DMS 273 (cell line): ENCODE measurements at regions not wholly inside any gene's neighbourhood (a gene's known extent, or its start where the extent isn't known, plus 50 kb on each side); places are given as distances from the start of the nearest gene placed in this dataset.
A peak's percentile ranks its signal among the peaks of the same experiment; 100 is the strongest.
"Not testable (repeated sequence)": the region's sequence is repeated elsewhere in the genome, so short reads cannot be mapped to it uniquely, and the experiment has no call there.

Experiments
- DNase-seq: peaks from one replicate; lab custom pipeline; 2025; ENCODE audit not compliant: unreplicated experiment; lab: John Stamatoyannopoulos, UW

GRCh38 chr5:168110870-168111832 lies 180.3 kb upstream of the WWC1 start:
- no peak for DNase-seq

- peak; percentile 83 for DNase-seq
These were observed 176.9 kb upstream of the WWC1 start for GRCh38 chr5:168114444-168115017.

GRCh38 chr5:168117469-168117868 lies 174.0 kb upstream of the WWC1 start:
- no peak for DNase-seq

GRCh38 chr5:168118042-168118668 lies 173.3 kb upstream of the WWC1 start:
- DNase-seq, result no peak

GRCh38 chr5:168120401-168121137 lies 170.9 kb upstream of the WWC1 start:
- DNase-seq, result no peak

DNA sequence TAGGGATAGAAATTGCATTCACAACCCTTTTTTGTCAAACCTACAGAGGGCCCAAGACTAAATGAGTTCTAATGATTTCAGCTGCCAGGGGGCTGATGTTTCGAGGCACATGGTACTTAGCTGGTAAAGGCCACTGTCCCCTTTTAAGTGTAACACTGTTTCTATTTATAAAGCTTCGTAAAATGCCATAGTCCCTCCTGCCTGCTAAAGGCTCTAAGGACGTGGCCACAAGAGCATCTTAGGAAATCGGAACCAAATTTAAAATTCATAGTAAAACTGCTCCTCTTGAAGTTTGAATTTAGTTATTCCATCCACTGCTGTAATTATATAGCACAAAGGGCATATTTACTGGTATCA lies 170.3 kb upstream of the WWC1 start:
- DNase-seq, result no peak

DNA sequence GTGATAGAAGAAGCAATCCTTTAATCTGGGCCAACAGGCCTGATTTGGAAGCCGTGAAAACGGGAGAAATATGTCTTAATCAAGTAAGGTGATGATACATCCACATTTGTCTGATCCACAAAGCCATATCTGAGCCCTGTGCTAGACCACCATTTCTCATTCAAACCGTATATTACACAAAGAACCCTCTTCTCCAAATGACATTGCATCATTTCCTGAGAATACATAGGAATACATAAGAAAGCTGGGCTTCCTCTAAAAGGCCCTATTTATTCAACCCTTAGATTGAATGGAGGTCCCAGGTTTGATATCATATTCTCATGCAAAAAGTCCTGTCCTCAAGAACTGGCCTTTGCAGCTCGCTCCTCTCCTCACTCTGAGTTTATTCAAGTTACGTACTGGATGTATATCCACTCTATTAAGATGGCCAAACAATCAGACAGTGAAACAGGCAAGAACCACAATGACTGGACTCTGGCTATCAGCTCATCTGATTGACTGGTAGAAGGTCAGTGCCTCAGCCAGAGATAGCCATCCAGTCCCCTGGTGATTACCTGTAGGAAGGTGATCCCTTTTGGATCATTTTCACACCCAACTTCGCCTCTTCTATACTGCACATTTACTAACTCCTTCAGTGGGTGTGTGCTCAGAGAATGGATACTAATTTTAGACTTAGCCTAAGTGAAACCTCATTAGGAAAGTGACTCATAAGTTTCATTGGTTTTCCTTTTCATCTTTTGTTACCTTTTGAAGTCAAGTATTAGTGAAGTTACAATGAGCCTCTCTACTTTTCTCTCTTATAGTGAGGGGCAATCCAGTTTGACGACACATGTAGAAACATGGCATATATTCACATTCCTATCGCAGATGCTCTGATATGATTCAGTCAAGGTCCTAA lies 167.6 kb upstream of the WWC1 start:
- no peak for DNase-seq

DNA sequence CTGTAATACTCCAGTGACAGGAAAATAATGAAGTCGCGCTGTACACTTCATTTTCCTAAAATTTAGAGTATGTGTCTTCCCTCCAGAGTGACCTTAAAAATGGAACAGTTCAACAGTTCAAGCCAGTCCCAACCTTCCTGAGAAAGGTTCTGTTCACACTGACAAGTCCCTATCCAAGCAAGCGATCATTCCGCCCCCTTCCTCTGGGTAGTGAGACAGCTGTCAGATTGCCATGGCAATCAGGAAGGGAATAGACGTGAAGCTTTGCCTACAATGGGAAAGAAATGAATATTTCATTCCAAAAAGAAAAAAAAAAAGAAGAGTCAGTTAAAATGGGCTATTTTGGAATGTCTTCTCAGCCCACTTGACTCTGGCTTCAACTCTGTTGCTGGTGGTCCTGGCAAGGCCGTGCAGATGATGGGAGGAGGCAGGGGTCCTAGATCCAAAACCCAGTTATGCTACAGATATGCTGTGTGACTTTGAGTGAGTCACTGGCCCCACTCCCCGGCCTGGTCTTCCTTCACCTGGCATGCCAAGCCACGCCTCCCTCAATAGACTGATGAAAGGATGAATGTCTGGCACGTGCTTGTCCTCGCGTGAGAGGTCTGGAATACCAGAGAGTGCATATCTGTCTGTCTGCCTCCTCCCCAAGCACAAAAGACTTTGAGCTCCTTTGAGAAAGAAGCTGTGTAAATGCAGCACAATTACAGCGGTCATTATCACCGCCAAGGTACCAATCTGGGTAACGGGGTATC lies 165.8 kb upstream of the WWC1 start:
- DNase-seq, result no peak

DNA sequence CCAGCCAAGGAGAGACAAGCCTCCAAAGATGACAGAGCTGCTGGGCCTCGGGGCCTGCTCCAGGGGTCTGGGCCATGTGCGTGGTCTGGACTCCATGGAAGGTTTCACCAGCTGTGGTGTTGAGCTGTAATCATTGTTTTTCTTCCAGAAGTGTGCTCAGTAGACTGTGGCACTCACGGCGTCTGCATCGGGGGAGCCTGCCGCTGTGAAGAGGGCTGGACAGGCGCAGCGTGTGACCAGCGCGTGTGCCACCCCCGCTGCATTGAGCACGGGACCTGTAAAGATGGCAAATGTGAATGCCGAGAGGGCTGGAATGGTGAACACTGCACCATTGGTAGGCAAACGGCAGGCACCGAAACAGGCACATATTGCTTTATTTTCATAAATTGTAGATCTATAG lies 164.8 kb upstream of the WWC1 start:
- DNase-seq, result no peak

- no peak for DNase-seq
These were observed 163.3 kb upstream of the WWC1 start for GRCh38 chr5:168128111-168128510.

DNA sequence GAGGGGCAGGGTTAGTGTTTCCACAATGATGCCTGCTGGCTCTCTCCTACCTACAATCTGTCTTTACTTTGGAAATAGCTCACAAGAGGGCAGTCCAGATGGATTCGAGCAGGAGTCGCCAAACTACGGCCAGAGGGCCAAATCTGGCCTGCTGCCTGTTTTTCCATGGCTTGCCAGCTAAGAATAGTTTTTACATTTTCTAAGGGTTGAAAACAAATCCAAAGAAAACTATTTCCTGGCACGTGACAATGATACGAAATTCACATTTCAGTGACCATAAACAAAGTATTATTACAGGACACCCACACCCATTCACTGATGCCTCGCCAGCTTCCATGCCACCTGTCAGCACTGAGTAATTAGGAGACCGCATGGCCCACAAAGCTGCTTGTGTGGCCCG lies 162.9 kb upstream of the WWC1 start:
- DNase-seq, result peak; percentile 92

DNA sequence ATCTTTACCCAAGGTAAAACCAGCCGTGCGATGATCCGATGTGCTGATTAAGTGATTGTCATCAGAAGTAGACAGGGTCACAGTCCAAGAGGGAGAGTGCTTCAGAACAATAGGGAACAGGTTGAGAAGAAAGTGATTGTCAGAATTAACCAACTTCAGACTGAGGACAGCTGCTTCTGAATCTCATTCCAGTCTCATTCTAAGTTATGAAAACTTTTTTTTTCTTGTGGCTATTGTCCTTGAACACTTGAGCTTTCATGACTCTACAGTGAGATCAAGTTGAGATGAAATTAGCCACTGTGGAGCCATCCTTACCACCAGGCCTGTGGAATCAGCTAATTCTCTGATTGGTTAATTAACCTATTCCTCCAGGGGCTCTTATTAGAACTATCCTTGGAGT lies 159.9 kb upstream of the WWC1 start:
- no peak for DNase-seq

DNA sequence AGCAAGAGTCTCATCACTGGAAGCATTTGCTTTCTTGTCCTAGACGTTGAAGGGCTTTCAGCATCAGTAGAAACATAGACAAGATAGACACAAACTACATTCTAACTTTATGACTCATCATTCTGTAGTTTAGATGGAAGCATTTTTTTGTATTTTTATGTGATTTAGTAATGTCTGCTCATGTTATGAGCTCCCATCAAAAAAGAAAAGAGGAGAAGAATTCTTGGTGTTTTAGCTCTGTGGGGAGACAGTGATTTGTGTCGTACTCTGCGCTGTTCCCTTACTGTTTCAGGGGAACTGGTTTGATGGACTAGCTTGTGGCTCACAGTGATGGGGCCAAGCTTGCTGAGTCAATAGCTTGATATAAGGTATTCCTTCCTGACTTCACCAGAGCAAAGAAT lies 159.2 kb upstream of the WWC1 start:
- no peak for DNase-seq

DNA sequence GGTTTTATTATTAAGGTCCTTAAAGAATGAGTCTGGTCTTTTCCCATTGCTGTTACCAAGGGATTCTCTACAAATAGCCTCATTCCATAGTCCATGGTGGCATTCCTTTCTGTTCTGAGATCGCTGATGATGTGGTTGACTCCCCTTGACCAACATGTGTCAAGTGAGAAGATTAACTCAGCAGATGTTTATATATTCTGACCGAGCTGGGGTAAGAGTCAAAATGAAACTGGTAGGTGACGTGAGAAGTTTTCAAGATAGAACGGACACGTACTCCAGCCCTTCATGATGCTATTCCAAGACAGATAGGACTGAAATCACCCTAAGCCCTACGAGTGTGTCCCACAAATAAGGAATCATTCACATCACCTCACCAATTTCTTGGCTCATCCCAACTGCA lies 155.5 kb upstream of the WWC1 start:
- no peak for DNase-seq

- DNase-seq, result no peak
These were observed 155.1 kb upstream of the WWC1 start for GRCh38 chr5:168136340-168136739.

DNA sequence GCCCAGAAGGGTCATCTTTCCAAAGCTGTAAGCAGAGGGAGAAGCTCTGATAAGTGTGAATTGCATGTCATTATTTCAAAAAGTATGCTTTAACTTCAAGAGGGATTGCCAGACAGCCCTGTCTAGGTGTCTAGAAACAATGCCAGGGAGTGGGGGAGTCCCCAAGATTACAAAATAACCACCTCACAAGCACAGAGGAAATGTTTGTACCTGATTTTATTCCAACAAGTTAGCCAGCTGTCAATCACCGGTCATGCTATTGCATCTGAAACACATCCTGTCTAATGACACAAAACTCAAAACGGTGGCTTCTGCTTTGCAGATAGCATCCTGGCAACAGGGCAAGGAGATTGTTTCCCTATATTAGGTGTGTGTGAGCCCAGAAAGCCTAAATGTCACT lies 154.2 kb upstream of the WWC1 start:
- no peak for DNase-seq

DNA sequence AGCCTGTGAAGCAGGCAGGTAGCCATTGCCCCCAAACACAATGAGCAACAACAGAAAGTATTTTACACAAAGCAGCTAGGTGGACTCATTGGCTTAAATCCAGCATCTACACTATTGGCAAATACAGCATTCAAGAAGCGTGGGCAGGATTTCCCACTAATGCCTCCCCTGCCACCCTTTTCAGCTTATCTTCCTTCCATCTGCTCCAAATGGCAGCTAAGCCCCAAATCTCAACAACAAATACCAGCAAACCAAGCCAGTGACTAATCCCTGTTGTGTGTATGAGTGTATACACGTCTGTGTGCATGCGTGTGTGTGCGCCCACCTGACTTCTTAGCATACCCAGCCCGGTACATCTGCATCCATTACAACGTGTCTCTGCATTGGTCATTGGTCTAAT lies 151.2 kb upstream of the WWC1 start:
- DNase-seq, result no peak

- no peak for DNase-seq
These were observed 149.0 kb upstream of the WWC1 start for GRCh38 chr5:168142402-168142801.

DNA sequence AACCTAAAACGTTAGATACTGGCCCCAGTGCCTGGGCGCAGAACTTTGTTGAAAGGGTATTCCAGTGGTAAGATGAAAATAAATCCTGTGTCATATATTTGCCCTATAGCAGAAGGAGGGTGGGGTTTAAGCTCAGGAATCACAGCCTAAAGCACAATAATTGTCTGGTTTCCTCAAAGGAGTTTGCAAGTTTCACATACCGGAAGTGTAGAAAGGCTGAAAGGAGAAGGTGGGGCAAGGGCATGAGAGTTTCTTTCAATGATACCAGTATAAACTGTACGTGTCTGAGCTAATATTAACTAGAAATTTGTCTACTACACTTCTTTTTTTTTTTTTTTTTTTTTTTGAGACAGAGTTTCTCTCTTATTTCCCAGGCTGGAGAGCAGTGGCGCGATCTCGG lies 147.9 kb upstream of the WWC1 start:
- not testable (repeated sequence) for DNase-seq

GRCh38 chr5:168147106-168147505 lies 144.3 kb upstream of the WWC1 start:
- no peak for DNase-seq
